Skin epidermis (tissue), 12 donors: ENCODE measurements at regions not wholly inside any gene's neighbourhood (a gene's known extent, or its start where the extent isn't known, plus 50 kb on each side); places are given as distances from the start of the nearest gene placed in this dataset.

Experiments used
- H3K27ac ChIP-seq, 21 experiments: fragments of 200-600 bp; sonication (generic) in 11 of 21; one replicate each; pipeline ENCODE4 v1.5.0; 2020; ENCODE audit warnings: mild to moderate bottlenecking in 3 of 21, inconsistent platforms in 2 of 21, moderate library complexity in 2 of 21
- H3K4me3 ChIP-seq, 7 experiments: fragments of 200-600 bp; sonication (generic) in 2 of 7; one replicate each; pipeline ENCODE4 v1.5.0; 2020; ENCODE audit warnings: inconsistent platforms in 2 of 7, mild to moderate bottlenecking in 2 of 7, moderate library complexity in 1 of 7

DNA sequence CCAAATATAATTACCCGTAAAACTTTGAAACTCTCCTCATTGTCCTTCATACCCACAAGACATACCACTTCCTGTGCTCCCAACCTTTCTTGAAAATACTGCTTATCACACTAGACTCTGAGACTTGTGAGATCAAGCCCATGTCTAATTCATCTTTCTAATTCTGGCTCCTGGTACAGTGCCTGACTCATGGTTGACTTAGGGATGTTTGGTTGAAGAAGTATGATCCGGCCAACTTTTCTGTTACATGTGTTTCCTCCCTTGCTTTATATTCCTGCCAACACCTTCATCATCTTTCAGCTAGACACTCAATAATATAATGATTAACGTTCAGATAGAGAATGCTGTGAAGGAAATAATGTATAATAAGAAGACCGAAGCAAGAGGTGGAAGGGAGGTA, 58.2 kb downstream of the MEX3B start:
- no peak overlapping the region for H3K4me3 ChIP-seq
- H3K27ac ChIP-seq = no peak overlapping the region

DNA sequence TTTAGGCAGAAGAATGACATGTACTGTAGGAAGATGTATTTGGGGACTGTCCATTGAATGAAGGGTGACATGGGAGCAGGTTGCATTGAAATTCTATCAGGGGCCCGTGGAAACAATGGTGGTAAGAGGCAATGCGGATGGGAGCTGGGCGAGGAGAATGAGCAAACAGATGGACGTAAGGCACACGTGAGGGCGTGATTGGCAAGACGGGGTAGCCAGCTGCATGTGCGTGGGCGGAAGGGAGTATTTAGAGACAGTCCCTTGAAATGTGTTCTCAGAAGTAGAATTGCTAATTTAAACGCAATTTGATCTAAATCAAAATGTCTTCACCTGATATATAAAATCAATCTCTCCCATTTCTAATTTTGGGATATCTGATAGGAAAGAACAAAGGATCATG, 62.3 kb downstream of the MEX3B start:
- no peak overlapping the region for H3K27ac ChIP-seq
- no peak overlapping the region for H3K4me3 ChIP-seq

GRCh38 chr15:81982808-81983207, 63.0 kb downstream of the MEX3B start:
- Histone ChIP-seq H3K27ac (no peak overlapping the region), H3K4me3 (no peak overlapping the region)

- H3K27ac ChIP-seq = no peak overlapping the region
- no peak overlapping the region for H3K4me3 ChIP-seq
Measured at GRCh38 chr15:81981908-81982307, 63.9 kb downstream of the MEX3B start.

DNA sequence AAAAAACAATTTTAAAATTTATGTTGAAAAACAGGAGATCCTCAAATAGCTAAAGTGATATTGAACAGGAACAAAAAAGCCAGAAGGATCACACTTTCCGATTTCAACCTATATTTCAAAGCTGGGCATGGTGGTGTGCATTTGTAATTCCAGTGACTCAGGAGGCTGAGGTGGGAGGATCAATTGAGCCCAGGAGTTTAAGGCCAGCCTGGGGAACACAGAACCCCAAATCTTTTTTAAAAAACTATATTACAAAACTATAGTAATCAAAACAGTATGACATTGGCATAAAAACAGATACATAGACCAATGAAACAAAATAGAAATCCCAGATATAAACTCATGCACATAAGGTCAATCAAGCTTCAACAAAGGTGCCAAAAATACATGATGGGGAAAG, 68.4 kb downstream of the MEX3B start:
- Histone ChIP-seq H3K4me3 (no peak overlapping the region), H3K27ac (no peak overlapping the region)

GRCh38 chr15:81968691-81969090, 77.1 kb downstream of the MEX3B start:
- Histone ChIP-seq H3K27ac (no peak overlapping the region), H3K4me3 (no peak overlapping the region)

DNA sequence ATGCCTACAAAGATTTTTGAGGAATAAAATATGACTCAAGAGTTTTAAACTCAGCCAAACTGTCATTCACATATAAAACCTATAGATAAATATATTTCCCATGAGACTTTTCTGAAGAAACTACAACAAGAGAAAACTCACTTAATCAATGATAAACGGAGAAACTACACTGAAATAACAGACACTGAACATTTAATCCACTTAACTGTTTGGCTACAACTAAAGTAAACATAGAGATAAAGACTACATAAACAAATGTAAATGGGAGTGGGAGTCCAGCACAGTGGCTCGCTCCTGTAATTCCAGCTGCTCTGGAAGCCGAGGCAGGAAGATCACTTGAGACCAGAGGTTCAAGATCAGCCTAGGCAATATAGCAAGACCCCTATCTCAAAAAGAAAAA, 79.2 kb downstream of the MEX3B start:
- no peak overlapping the region for H3K27ac ChIP-seq
- H3K4me3 ChIP-seq = no peak overlapping the region

- Histone ChIP-seq H3K4me3 (no peak overlapping the region), H3K27ac (no peak overlapping the region)
Measured at GRCh38 chr15:81962482-81962881, 83.3 kb downstream of the MEX3B start.

GRCh38 chr15:81959196-81959595, 86.6 kb downstream of the MEX3B start:
- H3K27ac ChIP-seq = no peak overlapping the region
- no peak overlapping the region for H3K4me3 ChIP-seq

DNA sequence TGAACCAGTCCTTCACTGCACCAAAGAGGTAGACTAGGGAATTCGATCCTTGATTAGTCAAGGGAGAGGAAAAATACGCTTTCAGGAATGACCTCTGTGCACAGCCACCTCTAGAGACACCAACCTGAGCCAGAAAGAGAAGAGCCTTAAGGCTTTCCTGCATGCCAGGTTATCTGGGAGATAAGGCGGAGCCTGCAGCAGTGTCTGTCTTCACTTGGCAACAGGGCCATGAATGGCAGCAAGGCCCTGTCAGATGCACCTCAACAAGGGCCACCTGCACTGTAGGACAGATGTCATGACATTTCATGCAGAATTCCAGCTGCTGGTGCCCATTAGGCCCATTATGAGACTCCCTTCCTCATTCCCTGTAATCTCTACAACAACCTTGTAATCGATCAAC, 88.1 kb downstream of the MEX3B start:
- no peak overlapping the region for H3K27ac ChIP-seq

DNA sequence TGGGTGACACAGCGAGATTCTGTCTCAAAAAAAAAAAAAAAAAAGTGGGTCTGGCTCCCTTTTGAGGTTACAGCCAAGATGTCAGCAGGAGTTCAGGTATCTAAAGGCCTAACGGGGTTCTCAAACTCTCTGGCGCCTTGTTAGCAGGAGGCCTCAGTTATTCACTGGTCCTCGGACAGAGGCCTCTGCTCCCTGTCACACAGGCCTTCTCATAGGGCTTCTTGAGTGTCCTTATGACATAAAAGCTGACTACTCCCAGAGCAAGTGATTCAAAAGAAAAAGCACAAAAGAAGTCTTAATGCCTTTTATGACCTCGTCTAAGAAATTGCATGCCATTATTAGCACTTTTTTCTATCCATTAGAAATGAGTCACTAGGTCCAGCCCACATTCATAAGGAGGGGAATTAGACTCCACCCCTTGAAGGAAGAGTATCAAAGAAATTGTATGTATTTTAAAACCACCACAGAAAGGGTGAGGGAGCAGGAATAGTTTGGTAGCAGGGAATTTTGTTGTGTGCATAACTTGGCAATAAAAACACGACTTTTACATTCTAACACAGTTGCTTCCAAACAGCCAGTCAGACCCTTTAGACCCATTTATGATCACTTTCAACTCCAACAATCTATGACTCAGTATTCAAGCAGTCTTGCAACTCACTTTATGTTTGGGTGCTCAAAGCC, 90.3 kb downstream of the MEX3B start:
- Histone ChIP-seq H3K4me3 (no peak overlapping the region), H3K27ac (no peak overlapping the region)

More for the DNA sequence above, 88.1 kb downstream of the MEX3B start:
- H3K4me3 ChIP-seq = no peak overlapping the region

- no peak overlapping the region for H3K27ac ChIP-seq
- H3K4me3 ChIP-seq = no peak overlapping the region
Measured at GRCh38 chr15:81954158-81954783, 91.5 kb downstream of the MEX3B start.

GRCh38 chr15:81950841-81951414, 94.9 kb downstream of the MEX3B start:
- Histone ChIP-seq H3K4me3 (no peak overlapping the region), H3K27ac (no peak overlapping the region)

- H3K27ac ChIP-seq = no peak overlapping the region
Measured at GRCh38 chr15:81948751-81949150, 97.1 kb downstream of the MEX3B start.

GRCh38 chr15:81948222-81948621, 97.6 kb downstream of the MEX3B start:
- Histone ChIP-seq H3K27ac (no peak overlapping the region), H3K4me3 (no peak overlapping the region)

More at GRCh38 chr15:81948751-81949150, 97.1 kb downstream of the MEX3B start:
- no peak overlapping the region for H3K4me3 ChIP-seq

GRCh38 chr15:81947548-81947947, 98.3 kb downstream of the MEX3B start:
- Histone ChIP-seq H3K27ac (no peak overlapping the region), H3K4me3 (no peak overlapping the region)

DNA sequence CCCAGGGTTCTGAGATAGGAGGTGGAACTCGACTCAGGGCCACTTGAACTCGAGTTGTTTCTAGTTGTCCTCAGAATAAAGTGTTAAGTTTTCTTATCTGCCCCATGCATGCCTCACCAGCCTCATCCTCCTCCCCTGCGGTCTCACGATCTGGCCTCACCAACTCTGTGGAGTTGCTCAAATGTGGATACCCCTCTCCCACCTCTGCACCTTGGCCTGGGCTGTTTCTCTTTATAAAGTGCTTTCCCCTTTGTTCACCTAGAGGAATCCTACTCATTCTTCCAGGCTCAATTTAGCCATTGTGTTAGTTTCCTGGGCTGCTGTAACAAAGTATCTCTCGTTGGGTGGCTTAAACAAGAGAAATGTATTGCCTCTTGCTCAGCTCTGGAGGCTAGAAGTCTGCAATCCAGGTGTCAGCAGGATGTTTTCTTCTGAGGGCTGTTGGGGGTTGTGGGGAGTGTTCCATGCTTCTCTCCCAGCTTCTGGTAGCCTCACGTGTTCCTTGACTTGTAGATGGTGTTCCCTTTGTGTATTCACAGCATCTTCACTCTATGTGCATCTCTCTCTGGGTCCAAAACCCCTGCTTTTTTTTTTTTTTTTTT, 100.7 kb downstream of the MEX3B start:
- Histone ChIP-seq H3K4me3 (no peak overlapping the region), H3K27ac (no peak overlapping the region)

DNA sequence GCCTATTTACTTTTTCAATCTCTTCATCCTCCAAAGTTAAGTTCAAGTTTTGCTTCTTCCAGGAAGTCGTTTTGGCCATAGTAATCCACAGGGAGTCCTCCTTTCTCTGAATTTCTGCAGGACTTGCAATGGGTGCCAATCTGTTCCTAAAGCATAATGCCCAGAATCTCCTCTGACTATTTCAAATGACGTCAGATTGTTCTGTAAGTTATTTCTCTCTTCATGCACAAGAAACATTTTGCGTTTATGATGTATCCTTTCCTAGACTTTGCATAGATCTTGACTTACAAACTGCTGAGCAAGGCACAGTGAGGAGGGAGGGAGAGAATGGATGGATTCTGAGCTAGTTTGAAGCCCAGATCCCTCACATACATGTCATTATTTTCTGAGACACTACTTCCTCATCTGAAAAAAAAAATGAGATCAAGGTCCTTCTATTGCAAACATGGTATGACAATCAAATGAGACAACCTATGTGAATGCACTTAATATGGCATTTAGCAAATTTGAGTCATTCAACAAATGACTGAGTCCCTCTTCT, 103.1 kb downstream of the MEX3B start:
- no peak overlapping the region for H3K27ac ChIP-seq
- H3K4me3 ChIP-seq = no peak overlapping the region

DNA sequence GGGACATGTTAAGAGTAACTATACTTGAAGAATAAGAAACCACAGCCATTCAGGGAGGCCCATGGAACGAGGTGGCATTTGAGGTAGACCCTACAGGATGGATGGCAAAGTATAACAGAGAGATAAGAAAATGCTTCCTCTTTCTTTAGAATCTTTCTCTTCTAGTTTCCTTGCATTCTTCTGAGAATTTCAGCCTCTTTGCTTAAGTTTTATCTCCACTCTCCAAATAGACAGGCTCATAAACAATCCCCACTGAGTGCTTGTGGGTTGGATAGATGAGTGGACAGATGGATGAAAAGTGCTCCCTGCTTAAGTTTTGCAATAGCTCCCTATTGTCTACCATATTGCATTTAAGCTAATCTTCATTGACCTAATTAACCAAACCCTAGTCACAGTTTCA, 103.7 kb downstream of the MEX3B start:
- Histone ChIP-seq H3K27ac (no peak overlapping the region), H3K4me3 (no peak overlapping the region)

- no peak overlapping the region for H3K27ac ChIP-seq
- no peak overlapping the region for H3K4me3 ChIP-seq
Measured at GRCh38 chr15:81941479-81941878, 104.3 kb downstream of the MEX3B start.
